Dermis blood vessel endothelial cell (primary cell): ENCODE measurements at regions not wholly inside any gene's neighbourhood (a gene's known extent, or its start where the extent isn't known, plus 50 kb on each side); places are given as distances from the start of the nearest gene placed in this dataset.

ENCODE experiments used
- DNase-seq: peaks from one replicate; pipeline ENCODE4 v3.0.0; 2010

- DNase-seq = no peak
Observed at GRCh38 chr13:50359779-50360178, 344.5 kb downstream of the KCNRG start.

- no peak for DNase-seq
Observed at GRCh38 chr13:50360637-50361036, 345.4 kb downstream of the KCNRG start.

GRCh38 chr13:50361282-50361681, 346.0 kb downstream of the KCNRG start:
- no peak for DNase-seq

GRCh38 chr13:50365408-50366391, 350.5 kb downstream of the KCNRG start:
- DNase-seq = peak; percentile 53

GRCh38 chr13:50366488-50367174, 351.4 kb downstream of the KCNRG start:
- peak; percentile 9 for DNase-seq

GRCh38 chr13:50369646-50370045, 354.4 kb downstream of the KCNRG start:
- no peak for DNase-seq

- DNase-seq = no peak
Observed at GRCh38 chr13:50370303-50370950, 355.2 kb downstream of the KCNRG start.

GRCh38 chr13:50374517-50374916, 359.3 kb downstream of the KCNRG start:
- DNase-seq = no peak

GRCh38 chr13:50375792-50376191, 360.5 kb downstream of the KCNRG start:
- DNase-seq = peak; percentile 15

- DNase-seq = peak; percentile 14
Observed at GRCh38 chr13:50376895-50377575, 361.8 kb downstream of the KCNRG start.

GRCh38 chr13:50377726-50378270, 362.6 kb downstream of the KCNRG start:
- DNase-seq = no peak

- no peak for DNase-seq
Observed at GRCh38 chr13:50378509-50379044, 363.3 kb downstream of the KCNRG start.

- DNase-seq = peak; percentile 51
Observed at GRCh38 chr13:50379584-50379983, 364.3 kb downstream of the KCNRG start.

- DNase-seq = no peak
Observed at GRCh38 chr13:50380905-50381304, 365.7 kb downstream of the KCNRG start.

GRCh38 chr13:50382511-50382910, 367.3 kb downstream of the KCNRG start:
- DNase-seq = no peak

- no peak for DNase-seq
Observed at GRCh38 chr13:50382951-50383350, 367.7 kb downstream of the KCNRG start.

- no peak for DNase-seq
Observed at GRCh38 chr13:50384724-50385123, 369.5 kb downstream of the KCNRG start.

GRCh38 chr13:50386541-50387050, 371.4 kb downstream of the KCNRG start:
- no peak for DNase-seq

- DNase-seq = peak; percentile 15
Observed at GRCh38 chr13:50387051-50387581, 371.9 kb downstream of the KCNRG start.

GRCh38 chr13:50388481-50388880, 373.2 kb downstream of the KCNRG start:
- peak; percentile 73 for DNase-seq

GRCh38 chr13:50389726-50390125, 374.5 kb downstream of the KCNRG start:
- DNase-seq = peak; percentile 89
